ENCODE measurements at regions not wholly inside any gene's neighbourhood (a gene's known extent, or its start where the extent isn't known, plus 50 kb on each side); places are given as distances from the start of the nearest gene placed in this dataset.

GRCh38 chr20:52497731-52498130, 306.2 kb upstream of the ZFP64 start:
- no peak for TF ChIP-seq POLR2A (IDR thresholded peaks at IDR 0.05; ENCODE audit: low read depth, low read length)
- no peak for TF ChIP-seq TAF1 (IDR thresholded peaks at IDR 0.05; ENCODE audit: borderline replicate concordance, low read depth, low read length)

Data from GM12892 (cell line).